ENCODE measurements at regions not wholly inside any gene's neighbourhood (a gene's known extent, or its start where the extent isn't known, plus 50 kb on each side); places are given as distances from the start of the nearest gene placed in this dataset.

DNA sequence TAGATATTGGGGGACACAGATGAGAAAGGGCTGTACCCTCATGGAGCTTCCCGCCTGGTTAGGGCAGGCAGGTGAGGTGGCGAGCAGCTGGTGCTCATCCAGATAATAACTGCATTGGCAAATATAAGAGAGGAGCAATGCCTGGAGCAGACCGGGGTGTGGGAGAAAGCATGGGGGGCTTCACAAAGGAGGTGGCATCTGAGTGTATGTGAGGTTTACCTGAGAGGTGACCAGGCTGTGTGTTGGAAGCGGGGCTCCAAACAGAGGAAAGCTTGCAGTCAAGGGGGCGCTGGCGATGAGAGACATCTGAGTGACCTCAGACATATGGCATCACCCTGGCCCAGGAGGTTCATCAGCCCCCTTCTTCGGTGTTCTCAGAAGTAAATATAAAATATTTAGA is 72.1 kb upstream of the PMEPA1 start:
- TF ChIP-seq, protein P1, sequence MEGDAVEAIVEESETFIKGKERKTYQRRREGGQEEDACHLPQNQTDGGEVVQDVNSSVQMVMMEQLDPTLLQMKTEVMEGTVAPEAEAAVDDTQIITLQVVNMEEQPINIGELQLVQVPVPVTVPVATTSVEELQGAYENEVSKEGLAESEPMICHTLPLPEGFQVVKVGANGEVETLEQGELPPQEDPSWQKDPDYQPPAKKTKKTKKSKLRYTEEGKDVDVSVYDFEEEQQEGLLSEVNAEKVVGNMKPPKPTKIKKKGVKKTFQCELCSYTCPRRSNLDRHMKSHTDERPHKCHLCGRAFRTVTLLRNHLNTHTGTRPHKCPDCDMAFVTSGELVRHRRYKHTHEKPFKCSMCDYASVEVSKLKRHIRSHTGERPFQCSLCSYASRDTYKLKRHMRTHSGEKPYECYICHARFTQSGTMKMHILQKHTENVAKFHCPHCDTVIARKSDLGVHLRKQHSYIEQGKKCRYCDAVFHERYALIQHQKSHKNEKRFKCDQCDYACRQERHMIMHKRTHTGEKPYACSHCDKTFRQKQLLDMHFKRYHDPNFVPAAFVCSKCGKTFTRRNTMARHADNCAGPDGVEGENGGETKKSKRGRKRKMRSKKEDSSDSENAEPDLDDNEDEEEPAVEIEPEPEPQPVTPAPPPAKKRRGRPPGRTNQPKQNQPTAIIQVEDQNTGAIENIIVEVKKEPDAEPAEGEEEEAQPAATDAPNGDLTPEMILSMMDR (conservative IDR thresholded peaks at IDR 0.05 in 1 of 2, IDR thresholded peaks at IDR 0.05 in 1 of 2; ENCODE audit: extremely low read depth in 1 of 2, insufficient read depth in 1 of 2, low read depth in 1 of 2, low read length in 2 of 2), result no peak
- no peak for TF ChIP-seq EZH2 (IDR thresholded peaks at IDR 0.05; ENCODE audit: borderline replicate concordance, low read length)
